AG04449 (cell line): ENCODE measurements at regions not wholly inside any gene's neighbourhood (a gene's known extent, or its start where the extent isn't known, plus 50 kb on each side); places are given as distances from the start of the nearest gene placed in this dataset.
"Not testable (repeated sequence)": the region's sequence is repeated elsewhere in the genome, so short reads cannot be mapped to it uniquely, and the experiment has no call there.

ENCODE experiments used
- CTCF ChIA-PET: fragments of 350-600 bp; formaldehyde crosslinking; extraction: SDS; loops from one replicate; lab custom pipeline; 2021; ENCODE audit warnings: antibody characterized with exemption; lab: Yijun Ruan, JAX
- POLR2A ChIA-PET: fragments of 400-600, 350-600 bp; formaldehyde crosslinking; extraction: SDS; loops from one replicate; lab custom pipeline; 2020; ENCODE audit warnings: antibody characterized with exemption, inconsistent platforms; lab: Yijun Ruan, JAX
- DNase-seq: peaks from one replicate; pipeline ENCODE4 v3.0.0-alpha.2; 2010; ENCODE audit warnings: low read depth, low spot score
- H3K4me3 ChIP-seq: 2 replicates; pipeline ENCODE4 v1.5.1; 2011; ENCODE audit warnings: low read depth, mild to moderate bottlenecking, control low read depth, low read length
- CTCF ChIP-seq: IDR thresholded peaks from one replicate; pipeline ENCODE4 v1.5.1; 2011; ENCODE audit warnings: mild to moderate bottlenecking, moderate library complexity, low read length, control low read depth, inconsistent platforms; ENCODE audit not compliant: insufficient read depth; ENCODE audit errors: missing control alignments

- H3K4me3 ChIP-seq, CTCF ChIA-PET, DNase-seq, POLR2A ChIA-PET: not testable (repeated sequence)
These were observed 259.2 kb downstream of the SPATA31A6 start for GRCh38 chr9:42442680-42443079.

GRCh38 chr9:42443414-42443813 lies 260.0 kb downstream of the SPATA31A6 start:
- H3K4me3 ChIP-seq, DNase-seq, CTCF ChIA-PET, POLR2A ChIA-PET: not testable (repeated sequence)

- H3K4me3 ChIP-seq, POLR2A ChIA-PET, DNase-seq, CTCF ChIA-PET: not testable (repeated sequence)
These were observed 278.0 kb downstream of the SPATA31A6 start for GRCh38 chr9:42461436-42461835.

- H3K4me3 ChIP-seq, CTCF ChIA-PET, POLR2A ChIA-PET, DNase-seq: not testable (repeated sequence)
These were observed 278.4 kb downstream of the SPATA31A6 start for GRCh38 chr9:42461863-42462262.

- CTCF ChIA-PET, POLR2A ChIA-PET: not testable (repeated sequence)
- DNase-seq, result peak; percentile 46
These were observed 280.5 kb downstream of the SPATA31A6 start for GRCh38 chr9:42463981-42464380.

GRCh38 chr9:42470577-42470976 lies 287.1 kb downstream of the SPATA31A6 start:
- peak; percentile 18 for TF ChIP-seq CTCF
- POLR2A ChIA-PET, result not testable (repeated sequence)

More at GRCh38 chr9:42463981-42464380, 280.5 kb downstream of the SPATA31A6 start:
- H3K4me3 ChIP-seq, result not testable (repeated sequence)

GRCh38 chr9:42490989-42491388 lies 307.5 kb downstream of the SPATA31A6 start:
- DNase-seq, CTCF ChIA-PET, POLR2A ChIA-PET, H3K4me3 ChIP-seq: not testable (repeated sequence)

More at GRCh38 chr9:42470577-42470976, 287.1 kb downstream of the SPATA31A6 start:
- H3K4me3 ChIP-seq, CTCF ChIA-PET, DNase-seq: not testable (repeated sequence)

GRCh38 chr9:42502620-42503264 lies 319.3 kb downstream of the SPATA31A6 start:
- DNase-seq, POLR2A ChIA-PET, CTCF ChIA-PET, H3K4me3 ChIP-seq: not testable (repeated sequence)

GRCh38 chr9:42508111-42508510 lies 324.7 kb downstream of the SPATA31A6 start:
- CTCF ChIA-PET, POLR2A ChIA-PET, H3K4me3 ChIP-seq, DNase-seq: not testable (repeated sequence)

- CTCF ChIA-PET, DNase-seq, H3K4me3 ChIP-seq, POLR2A ChIA-PET: not testable (repeated sequence)
These were observed 330.1 kb downstream of the SPATA31A6 start for GRCh38 chr9:42513535-42513934.

- H3K4me3 ChIP-seq, POLR2A ChIA-PET, DNase-seq, CTCF ChIA-PET: not testable (repeated sequence)
These were observed 351.0 kb downstream of the SPATA31A6 start for GRCh38 chr9:42534325-42534983.

GRCh38 chr9:42534984-42535325 lies 351.5 kb downstream of the SPATA31A6 start:
- DNase-seq, CTCF ChIA-PET, POLR2A ChIA-PET: not testable (repeated sequence)

GRCh38 chr9:42550789-42551357 lies 367.4 kb downstream of the SPATA31A6 start:
- CTCF ChIA-PET, DNase-seq, POLR2A ChIA-PET, H3K4me3 ChIP-seq: not testable (repeated sequence)

More at GRCh38 chr9:42534984-42535325, 351.5 kb downstream of the SPATA31A6 start:
- not testable (repeated sequence) for H3K4me3 ChIP-seq

- CTCF ChIA-PET, POLR2A ChIA-PET, DNase-seq, H3K4me3 ChIP-seq: not testable (repeated sequence)
These were observed 385.1 kb downstream of the SPATA31A6 start for GRCh38 chr9:42568530-42568929.

GRCh38 chr9:42568942-42569556 lies 385.6 kb downstream of the SPATA31A6 start:
- H3K4me3 ChIP-seq, POLR2A ChIA-PET, CTCF ChIA-PET, DNase-seq: not testable (repeated sequence)
